GM19023 (cell line): ENCODE measurements at regions not wholly inside any gene's neighbourhood (a gene's known extent, or its start where the extent isn't known, plus 50 kb on each side); places are given as distances from the start of the nearest gene placed in this dataset.

Experiments
- ATAC-seq: cut with Tn5 transposase; IDR thresholded peaks from one replicate; pipeline ENCODE4 v1.9.1; 2021; ENCODE audit warnings: mild to moderate bottlenecking, moderate library complexity; ENCODE audit not compliant: unreplicated experiment

GRCh38 chr2:47238638-47239037 lies 62.3 kb upstream of the CALM2 start:
- no peak for ATAC-seq

- ATAC-seq = no peak
Observed at GRCh38 chr2:47237375-47238334, 61.3 kb upstream of the CALM2 start.

GRCh38 chr2:47236503-47237215 lies 60.3 kb upstream of the CALM2 start:
- no peak for ATAC-seq

GRCh38 chr2:47235132-47235531 lies 58.8 kb upstream of the CALM2 start:
- no peak for ATAC-seq

GRCh38 chr2:47234456-47234855 lies 58.1 kb upstream of the CALM2 start:
- no peak for ATAC-seq

GRCh38 chr2:47232738-47233415 lies 56.6 kb upstream of the CALM2 start:
- no peak for ATAC-seq

GRCh38 chr2:47230418-47230817 lies 54.1 kb upstream of the CALM2 start:
- ATAC-seq = no peak

- ATAC-seq = no peak
Observed at GRCh38 chr2:47227532-47228279, 51.4 kb upstream of the CALM2 start.

- no peak for ATAC-seq
Observed at GRCh38 chr2:47226923-47227220, 50.6 kb upstream of the CALM2 start.

- ATAC-seq = no peak
Observed at GRCh38 chr2:47226132-47226922, 50.0 kb upstream of the CALM2 start.
